HG03139 (cell line): ENCODE measurements at regions not wholly inside any gene's neighbourhood (a gene's known extent, or its start where the extent isn't known, plus 50 kb on each side); places are given as distances from the start of the nearest gene placed in this dataset.
"Not testable (repeated sequence)": the region's sequence is repeated elsewhere in the genome, so short reads cannot be mapped to it uniquely, and the experiment has no call there.

Experiments
- ATAC-seq: cut with Tn5 transposase; IDR thresholded peaks from one replicate; pipeline ENCODE4 v1.9.1; 2021; ENCODE audit not compliant: unreplicated experiment

DNA sequence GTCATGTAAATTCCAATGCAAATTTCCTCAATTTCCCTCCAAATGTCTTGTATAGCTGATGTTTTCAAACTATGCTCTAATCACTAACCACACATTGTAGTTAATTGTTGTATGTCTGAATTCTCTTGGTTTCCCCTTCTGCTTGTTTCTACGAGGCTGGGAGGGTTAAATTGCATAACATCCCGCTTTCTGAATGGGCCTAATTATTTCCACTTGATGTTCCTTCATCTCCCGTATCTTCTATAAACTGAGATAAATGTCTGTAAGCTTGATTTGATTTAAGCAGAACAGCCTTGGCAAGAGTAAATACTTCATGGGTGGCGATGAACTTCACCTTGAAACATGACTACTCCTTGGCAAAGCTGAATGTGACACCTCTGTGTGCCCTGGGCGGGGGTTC, 72.2 kb downstream of the SERINC2 start:
- no peak for ATAC-seq

DNA sequence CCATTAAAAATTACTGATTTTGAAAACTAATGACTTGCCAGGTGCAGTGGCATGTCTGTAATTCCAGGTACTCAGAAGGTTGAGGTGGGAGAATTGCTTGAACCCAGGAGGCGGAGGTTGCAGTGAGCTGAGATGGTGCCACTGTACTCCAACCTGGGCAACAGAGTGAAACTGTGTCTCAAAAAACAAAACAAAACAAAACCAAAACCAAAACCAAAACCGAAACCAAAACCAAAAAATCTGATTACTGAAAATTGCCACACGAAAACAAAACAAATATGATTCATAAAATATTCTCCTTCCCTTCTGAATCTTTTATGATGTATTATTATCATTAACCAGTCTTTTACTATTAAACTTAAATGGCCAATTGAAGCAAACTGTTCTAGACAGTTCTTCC, 74.1 kb downstream of the SERINC2 start:
- no peak for ATAC-seq

DNA sequence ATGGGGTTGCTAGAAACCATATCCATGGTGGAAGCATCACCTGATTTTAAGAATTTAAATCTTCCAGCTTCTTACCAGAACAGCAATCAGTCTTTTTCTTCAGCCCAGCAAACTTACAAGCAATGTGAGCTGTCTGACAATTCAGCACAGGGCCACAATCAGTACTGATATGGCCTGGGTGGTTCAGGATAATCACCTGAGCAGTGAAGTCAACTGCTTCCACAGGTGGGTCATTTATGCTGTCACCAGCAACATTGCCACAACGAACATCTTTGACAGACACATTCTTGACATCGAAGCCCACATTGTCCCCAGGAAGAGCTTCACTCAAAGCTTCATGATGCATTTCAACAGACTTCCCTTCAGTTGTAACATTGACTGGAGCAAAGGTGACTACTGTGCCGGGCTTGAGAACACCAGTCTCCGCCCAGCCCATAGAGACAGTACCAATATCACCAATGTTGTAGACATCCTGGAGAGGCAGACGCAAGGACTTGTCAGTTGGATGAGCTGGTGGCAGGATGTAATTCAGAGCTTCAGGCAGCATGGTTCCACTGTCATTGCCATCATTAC, 74.8 kb downstream of the SERINC2 start:
- ATAC-seq: no peak

DNA sequence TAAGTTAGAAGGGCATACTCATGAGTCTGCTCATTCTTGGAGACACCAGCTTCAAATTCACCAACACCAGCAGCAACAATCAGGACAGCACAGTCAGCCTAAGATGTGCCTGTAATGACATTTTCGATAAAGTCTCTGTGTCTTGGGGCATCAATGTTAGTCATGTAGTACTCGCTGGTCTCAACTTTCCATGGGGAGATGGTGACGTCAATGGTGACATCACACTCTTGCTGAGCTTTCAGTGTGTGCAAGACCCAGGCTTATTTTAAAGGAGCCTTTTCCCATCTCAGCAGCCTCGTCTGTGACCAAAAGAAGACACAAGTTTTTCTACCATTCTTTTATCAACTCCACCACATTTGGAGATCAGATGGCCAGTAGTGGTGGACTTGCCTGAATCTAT, 75.5 kb downstream of the SERINC2 start:
- ATAC-seq: no peak

DNA sequence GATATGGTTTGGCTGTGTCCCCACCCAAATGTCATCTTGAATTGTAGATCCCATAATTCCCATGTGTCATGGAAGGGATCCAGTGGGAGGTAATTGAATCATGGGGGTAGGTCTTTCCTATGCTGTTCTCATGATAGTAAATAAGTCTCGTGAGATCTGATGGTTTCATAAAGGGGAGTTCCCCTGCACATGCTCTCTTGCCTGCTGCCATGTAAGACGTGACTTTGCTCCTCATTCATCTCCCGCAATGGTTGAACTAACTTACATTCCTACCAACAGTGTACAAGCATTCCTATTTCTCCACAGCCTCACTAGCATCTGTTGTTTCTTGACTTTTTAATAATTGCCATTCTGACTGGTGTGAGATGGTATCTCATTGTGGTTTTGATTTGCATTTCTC, 76.6 kb downstream of the SERINC2 start:
- ATAC-seq: not testable (repeated sequence)

DNA sequence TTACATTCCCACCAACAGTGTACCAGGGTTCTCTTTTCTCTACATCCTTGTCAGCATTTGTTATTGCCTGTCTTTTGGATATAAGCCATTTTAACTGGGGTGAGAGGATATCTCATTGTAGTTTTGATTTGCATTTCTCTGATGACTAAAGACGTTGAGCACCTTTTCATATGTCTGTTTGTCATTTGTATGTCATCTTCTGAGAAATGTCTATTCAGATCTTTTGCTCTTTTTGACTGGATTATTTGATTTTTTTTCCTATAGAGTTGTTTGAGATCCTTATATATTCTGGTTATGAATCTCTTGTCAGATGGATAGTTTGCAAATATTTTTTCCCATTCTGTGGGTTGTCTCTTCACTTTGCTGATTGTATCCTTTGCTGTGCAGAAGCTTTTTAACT, 77.6 kb downstream of the SERINC2 start:
- ATAC-seq: not testable (repeated sequence)

DNA sequence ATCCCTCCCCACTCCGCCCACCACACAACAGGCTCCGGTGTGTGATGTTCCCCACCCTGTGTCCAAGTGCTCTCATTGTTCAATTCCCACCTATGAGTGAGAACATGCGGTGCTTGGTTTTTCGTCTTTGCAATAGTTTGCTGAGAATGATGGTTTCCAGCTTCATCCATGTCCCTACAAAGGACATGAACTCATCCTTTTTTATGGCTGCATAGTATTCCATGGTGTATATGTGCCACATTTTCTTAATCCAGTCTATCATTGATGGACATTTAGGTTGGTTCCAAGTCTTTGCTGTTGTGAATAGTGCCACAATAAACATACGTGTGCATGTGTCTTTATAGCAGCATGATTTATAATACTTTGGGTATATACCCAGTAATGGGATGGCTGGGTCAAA, 81.0 kb upstream of the TINAGL1 start:
- not testable (repeated sequence) for ATAC-seq

DNA sequence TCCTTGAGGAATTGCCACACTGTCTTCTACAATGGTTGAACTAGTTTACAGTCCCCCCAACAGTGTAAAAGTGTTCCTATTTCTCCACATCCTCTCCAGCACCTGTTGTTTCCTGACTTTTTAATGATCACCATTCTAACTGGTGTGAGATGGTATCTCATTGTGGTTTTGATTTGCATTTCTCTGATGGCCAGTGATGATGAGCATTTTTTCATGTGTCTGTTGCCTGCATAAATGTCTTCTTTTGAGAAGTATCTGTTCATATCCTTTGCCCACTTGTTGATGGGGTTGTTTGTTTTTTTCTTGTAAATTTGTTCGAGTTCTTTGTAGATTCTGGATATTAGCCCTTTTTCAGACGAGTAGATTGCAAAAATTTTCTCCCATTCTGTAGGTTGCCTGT, 80.5 kb upstream of the TINAGL1 start:
- not testable (repeated sequence) for ATAC-seq

DNA sequence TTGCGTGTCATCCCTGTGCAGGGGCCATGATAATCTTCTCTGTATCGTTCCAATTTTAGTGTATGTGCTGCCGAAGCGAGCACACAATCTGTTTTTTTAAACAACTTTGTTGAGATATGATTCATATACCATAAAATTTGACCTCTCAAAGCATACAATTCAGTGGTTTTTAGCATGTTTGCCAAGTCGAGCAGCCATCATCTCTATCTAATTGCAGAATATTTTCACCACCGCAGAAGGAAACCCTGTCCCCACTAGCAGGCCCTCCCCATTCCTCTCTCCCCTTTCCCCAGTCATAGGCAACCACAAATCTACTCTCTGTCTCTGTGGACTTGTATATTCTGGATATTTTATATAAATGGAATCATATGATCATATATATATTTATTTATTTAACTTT, 78.7 kb upstream of the TINAGL1 start:
- no peak for ATAC-seq

DNA sequence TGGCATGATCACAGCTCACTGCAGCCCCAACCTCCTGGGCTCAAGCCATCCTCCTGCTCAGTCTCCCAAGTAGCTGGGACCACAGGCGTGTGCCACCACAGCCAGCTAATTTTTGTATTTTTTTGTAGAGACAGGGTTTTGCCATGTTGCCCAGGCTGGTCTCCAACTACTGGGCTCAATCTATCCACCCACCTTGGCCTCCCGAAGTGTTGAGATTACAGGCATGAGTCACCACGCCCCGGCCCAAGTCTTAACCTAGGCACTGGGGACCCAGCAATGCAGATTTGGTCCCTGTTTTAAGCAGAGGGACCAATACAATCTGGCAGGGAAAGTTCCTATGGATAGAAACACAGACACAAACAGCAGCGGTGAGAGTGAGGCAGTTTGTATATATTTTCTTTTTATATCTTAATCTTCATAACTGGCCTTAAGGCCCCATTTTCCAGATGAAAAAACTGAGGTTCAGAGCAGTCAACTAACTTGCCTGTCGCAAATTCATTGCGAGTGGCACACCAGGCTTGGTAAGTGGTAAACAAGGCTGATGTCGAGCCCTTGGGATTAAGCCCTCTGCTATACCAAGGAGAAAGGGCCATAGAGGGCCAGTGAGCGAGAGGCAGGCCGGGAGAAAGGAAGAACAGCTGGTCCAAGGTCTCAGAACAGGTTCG, 77.8 kb upstream of the TINAGL1 start:
- no peak for ATAC-seq

DNA sequence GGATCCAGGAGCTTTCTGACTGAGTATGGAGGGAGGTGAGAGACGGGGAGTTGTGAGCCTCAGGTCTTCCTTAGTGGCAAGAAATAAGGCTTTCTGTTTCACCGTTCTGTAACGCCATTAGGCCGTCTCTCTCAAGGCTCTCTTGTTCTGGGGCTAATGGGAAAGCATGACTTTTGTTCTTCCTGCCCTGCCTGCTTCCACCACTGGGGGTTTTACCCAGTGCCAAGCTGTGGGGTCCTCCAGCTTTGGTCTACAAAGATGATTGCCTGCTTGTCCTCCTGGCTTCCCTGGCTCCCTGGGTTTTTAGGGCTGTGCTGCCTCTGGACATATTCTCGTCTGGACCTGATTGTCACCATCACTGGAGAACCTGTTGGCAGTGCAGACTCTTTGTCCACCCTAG, 74.8 kb upstream of the TINAGL1 start:
- no peak for ATAC-seq

DNA sequence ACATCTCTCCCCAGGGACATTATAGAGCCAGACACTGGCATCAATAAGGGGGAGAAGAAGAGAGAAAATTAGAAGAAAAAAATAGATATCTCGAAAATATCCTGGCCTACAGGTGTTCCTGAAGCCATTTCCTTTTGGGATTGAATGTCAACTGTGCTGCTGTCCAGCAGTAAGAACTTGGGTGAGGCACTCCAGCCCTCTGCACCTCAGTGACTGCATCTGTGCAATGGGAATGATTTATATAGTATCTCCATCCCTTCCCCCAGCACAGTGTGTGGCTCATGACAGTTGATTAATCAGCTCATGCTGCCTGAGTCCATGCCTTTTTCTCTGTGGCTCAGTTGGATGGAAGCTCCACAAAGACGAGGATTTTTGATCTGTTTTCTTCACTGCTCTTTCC, 74.1 kb upstream of the TINAGL1 start:
- no peak for ATAC-seq

DNA sequence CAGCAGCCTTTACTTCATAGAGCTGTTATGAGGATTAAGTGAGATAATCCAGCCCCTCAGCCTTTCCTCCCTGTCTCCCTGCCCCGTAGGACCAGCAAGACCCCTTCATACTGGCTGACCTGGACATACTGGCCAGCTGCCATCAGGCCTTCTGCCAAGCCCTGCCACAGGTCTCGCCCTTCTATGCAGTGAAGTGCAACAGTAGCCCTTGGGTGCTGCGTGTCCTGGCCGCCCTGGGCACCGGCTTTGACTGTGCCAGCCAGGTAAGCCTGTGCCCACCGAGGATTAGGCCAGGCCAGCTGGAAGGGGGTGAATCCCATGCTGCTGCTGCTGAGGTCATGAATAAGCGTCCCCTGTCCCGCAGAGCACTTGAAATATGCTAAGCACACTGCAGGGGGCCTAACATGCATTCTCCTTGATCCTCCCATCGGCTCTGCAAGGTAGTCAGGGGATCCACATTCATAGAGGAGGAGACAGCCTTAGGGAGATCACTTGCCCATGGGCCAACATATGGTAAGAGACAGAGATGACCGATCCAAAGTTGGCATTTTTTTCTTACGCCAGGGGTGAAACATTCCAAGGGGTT, 73.3 kb upstream of the TINAGL1 start:
- no peak for ATAC-seq

DNA sequence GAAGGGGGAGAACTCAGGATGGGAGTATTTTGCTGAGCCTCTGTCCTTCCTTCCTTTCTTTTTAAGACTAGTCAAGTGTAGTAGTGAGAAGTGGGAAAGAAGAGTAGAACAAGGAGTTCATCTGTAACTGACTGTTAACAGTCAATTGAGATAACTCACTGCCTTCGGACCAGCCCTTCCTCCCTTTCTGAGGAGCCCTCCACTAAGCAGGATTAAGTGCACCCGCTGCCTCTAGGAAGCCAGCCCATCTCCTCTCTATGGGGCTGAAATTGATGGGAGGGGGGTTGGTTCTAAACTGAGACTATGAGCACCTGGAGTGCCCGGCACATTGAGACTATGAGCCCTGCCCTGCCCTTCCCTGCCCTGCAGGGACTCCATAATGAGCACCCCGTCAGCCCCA, 72.7 kb upstream of the TINAGL1 start:
- ATAC-seq: no peak

DNA sequence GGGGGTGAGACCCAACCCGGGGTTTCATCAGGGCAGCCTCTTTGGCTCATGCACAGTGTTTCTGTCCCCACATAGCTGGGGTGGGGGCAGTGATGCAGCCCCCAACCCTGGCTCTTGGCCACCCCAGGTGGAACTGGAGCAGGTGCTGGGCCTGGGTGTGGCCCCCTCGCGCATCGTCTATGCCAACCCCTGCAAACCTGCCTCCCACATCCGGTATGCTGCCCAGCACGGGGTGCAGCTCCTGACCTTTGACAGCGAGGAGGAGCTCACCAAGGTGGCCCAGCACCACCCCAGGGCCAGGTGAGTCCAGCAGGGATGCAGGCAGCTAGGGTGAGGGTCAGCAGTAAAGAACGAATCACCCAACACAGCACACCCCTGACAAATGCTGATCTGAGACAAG, 72.3 kb upstream of the TINAGL1 start:
- ATAC-seq: no peak

DNA sequence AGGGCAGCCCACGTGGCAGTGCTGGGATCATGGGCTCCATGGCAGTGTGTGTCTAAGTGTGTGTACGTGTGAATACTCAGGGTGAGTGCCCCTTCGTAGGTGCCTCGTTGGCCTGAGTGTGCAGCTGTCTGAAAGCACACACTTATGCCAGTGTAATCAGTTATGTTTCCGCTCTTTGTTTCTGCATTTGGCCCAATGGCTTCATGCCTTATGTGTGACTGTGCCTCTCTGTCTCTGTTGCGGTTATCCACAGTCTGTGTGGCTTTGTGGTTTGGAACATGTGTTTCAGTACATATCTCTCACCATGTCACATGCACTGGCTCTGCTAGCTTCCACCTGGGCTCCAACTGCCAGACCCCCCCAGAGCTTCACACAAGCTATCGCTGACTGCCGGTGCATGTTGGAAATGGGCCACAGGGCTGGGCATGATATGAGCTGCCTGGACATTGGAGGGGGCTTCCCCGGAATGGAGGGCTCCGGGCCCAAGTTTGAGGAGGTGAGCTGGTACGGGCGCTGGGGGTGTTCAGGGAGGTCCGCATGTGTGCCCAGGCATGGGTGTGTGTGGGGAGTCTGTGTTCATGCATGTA, 70.3 kb upstream of the TINAGL1 start:
- peak; percentile 64 for ATAC-seq

DNA sequence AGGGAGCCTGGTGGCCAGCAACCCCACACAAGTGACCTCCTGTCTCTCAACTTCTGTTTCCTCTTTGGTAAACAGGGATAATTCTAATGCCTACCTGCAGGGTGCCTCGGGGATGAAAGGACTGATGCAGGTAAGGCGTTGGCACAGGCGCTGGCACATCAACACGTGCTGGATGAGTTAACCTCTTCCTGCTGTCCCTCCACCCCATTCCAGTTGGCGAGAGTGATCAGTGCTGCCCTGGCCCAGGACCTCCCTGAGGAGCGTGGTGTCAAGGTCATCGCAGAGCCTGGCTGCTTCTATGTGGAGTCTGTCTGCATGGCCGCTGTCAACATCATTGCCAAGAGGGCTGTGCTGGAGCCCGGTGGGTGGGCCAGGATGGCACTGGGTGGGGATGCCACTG, 69.1 kb upstream of the TINAGL1 start:
- no peak for ATAC-seq

DNA sequence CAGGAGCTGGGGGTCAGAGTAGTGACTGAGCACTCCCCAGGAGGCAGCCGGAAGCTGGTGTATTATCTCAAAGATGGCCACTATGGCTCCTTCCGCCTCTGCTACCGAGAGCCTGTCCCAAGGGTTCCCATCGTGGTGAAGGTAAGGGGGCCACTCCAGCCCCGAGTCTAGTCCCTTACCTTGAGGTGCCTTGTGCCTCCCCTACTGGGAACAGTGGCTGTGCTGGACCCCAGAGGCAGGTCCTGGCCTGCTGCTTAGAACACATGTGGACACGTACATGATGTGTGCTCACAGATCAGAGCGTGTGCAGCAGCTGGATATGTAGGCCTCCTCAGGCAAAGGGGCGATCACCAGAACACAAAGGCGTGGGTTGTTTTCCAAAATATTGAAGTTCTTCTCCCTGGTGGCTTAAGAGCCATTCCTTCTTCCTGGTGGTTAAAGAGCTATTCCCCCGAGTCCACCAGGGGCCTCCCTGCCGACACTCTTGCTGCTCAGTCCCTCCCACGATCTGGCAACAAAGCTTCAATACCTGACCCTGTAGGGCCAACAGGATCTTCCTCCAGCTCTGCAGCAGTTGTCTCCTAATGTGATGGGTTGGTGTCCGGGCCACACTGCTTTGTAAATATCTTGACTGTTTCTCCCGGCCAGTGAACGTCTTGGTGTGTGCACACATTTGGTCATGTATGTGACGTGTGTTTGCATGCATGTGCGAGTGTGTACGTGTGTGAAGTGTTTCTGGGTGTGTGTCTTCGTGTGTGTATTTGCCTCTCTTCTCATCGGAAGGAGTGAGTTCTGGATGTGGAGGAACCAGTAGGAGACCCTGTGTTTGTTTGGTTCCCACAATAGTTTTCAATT, 68.4 kb upstream of the TINAGL1 start:
- no peak for ATAC-seq

DNA sequence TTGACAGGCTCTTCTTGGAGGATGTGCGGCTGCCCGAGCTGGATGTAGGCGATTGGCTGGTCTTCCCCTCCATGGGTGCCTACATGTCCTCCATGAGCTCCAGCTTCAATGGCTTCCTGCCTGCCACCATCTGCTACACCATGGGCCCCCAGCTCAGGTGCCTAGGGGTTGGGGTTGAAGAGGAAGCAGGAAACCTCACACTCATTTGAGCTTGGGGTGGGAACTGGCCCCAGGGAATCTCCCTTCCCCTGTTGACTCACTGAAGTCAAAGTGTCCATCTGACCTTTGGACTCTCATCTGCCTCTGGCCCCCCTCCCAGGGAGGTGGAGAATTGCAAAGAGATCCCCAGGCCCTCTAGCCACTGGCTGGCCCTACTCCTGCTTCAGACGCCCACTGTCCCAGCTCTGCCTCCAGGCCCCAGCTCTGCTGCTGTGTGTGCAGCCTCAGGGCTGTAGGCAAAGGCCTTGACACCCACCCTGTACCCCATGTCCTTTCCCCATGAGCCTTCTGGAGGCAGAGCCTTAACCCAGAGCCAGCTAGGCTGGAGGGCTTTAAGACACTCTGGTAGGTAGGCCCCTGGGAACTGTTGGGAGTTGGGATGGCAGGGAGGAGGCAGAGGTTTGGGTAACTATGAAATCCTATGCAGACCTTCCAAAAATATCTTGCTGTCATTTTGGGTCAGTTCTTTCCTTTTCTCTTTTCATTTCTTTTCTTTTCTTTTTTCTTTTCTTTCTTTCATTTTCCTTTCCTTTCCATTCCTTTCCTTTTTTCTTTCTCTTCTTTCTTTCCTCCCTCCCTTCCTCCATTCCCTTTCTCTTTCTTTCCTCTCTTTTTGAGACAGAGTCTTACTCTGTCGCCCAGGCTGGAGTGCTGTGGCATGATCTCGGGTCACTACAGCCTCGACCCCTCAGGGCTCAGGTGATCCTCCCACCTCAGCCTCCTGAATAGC, 66.9 kb upstream of the TINAGL1 start:
- no peak for ATAC-seq

DNA sequence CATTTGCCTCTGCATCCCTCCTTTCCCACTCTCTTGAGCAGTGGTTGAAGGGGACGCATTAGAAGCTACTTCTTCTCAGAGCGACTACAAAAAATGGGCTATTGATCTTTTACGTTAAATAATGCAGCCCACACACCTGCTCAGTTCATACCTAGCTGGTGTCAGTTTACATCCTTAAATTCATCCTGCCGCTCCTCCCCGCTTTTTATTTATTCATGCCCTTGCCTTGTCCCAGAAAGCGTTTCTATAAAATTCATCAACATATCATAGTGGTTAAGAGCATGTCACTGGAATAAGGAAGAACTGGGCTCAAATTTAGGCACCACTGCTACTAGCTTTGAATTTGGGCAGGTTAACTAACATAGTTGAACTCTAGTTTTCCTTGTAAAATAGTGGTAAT, 66.0 kb upstream of the TINAGL1 start:
- ATAC-seq: no peak
